LNCaP clone FGC (cell line): ENCODE measurements at regions not wholly inside any gene's neighbourhood (a gene's known extent, or its start where the extent isn't known, plus 50 kb on each side); places are given as distances from the start of the nearest gene placed in this dataset.
"Not testable (repeated sequence)": the region's sequence is repeated elsewhere in the genome, so short reads cannot be mapped to it uniquely, and the experiment has no call there.

Experiments
- DNase-seq: peaks from one replicate; pipeline ENCODE4 v3.0.0-alpha.2; 2011; ENCODE audit warnings: low read depth
- H3K4me3 ChIP-seq: 2 replicates; pipeline ENCODE4 v1.5.1; 2011; ENCODE audit warnings: mild to moderate bottlenecking, low read depth, low read length, control low read depth
- TF ChIP-seq, protein P1 (sequence below): IDR thresholded peaks from 2 replicates; pipeline ENCODE4 v1.5.1; 2012; ENCODE audit warnings: mild to moderate bottlenecking; ENCODE audit not compliant: control insufficient read depth, insufficient read depth; ENCODE audit errors: extremely low read depth

DNA sequence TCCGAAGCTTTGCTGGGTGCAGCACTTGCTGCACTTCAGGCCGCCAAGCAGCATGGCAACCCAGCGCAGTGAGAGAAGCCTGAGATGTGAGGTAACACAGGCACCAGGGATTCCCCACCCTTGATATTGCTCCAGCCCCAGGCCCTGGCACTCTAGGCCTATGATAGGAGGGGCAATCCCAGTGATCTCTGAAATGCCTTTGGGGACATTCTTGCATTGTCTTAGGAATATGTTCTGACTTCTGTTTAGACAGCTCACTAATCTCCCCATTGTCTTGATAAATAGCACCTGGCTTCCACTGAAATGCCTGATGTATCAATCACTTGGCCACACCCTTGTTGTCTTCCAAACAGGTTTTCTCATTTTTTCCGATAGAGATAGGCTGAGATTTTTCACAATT, 102.8 kb downstream of the SOX14 start:
- TF ChIP-seq, protein P1, sequence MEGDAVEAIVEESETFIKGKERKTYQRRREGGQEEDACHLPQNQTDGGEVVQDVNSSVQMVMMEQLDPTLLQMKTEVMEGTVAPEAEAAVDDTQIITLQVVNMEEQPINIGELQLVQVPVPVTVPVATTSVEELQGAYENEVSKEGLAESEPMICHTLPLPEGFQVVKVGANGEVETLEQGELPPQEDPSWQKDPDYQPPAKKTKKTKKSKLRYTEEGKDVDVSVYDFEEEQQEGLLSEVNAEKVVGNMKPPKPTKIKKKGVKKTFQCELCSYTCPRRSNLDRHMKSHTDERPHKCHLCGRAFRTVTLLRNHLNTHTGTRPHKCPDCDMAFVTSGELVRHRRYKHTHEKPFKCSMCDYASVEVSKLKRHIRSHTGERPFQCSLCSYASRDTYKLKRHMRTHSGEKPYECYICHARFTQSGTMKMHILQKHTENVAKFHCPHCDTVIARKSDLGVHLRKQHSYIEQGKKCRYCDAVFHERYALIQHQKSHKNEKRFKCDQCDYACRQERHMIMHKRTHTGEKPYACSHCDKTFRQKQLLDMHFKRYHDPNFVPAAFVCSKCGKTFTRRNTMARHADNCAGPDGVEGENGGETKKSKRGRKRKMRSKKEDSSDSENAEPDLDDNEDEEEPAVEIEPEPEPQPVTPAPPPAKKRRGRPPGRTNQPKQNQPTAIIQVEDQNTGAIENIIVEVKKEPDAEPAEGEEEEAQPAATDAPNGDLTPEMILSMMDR: no peak
- no peak overlapping the region for H3K4me3 ChIP-seq
- no peak for DNase-seq

DNA sequence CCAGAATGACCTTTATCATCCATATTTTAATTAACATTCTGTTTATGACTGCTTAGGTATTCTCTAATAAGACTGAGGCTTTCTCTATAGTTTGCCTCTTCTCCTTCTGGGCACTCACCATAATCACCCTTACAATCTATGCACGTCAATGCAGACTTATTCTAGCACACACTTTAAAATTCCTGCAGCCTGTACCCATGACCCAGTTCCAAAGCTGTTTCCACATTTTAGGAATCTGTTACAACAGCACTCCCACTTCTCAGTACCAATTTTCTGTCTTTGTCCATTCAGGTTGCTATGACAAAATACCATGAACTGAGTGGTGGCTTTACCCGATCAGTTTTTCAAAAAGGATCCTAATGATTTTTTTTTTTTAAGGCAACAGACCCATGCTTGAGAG, 103.5 kb downstream of the SOX14 start:
- TF ChIP-seq, protein P1: no peak
- DNase-seq: no peak
- H3K4me3 ChIP-seq: no peak overlapping the region

DNA sequence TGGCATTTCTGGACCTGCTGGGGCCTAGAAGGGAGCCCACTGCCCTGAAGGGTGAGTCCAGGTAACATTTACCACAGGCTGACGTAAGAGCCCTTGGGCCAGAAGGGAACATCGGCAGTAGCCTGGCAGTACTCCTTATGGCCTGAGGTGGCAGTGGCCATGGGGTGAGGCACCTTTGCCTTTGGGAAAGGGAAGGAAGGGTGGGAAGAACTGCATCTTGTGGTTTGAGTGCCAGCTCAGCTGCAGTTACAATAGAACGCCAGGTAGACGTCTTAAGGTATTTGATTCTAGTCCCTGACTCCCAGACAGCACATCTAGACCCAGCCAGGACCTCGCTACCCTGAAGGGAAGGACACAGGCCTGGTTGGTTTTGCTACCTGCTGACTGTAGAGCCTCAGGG, 104.9 kb downstream of the SOX14 start:
- TF ChIP-seq, protein P1: no peak
- no peak for DNase-seq

DNA sequence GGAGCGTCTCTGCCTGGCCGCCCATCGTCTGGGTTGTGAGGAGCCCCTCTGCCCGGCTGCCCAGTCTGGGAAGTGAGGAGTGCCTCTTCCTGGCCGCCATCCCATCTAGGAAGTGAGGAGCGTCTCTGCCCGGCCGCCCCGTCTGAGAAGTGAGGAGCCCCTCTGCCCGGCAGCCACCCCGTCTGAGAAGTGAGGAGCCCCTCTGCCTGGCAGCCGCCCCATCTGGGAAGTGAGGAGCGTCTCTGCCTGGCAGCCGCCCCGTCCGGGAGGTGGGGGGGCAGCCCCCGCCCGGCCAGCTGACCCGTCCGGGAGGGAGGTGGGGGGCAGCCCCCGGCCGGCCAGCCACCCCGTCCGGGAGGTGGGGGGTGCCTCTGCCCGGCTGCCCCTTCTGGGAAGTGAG, 108.5 kb downstream of the SOX14 start:
- not testable (repeated sequence) for DNase-seq, H3K4me3 ChIP-seq

More for the DNA sequence above, 104.9 kb downstream of the SOX14 start:
- no peak overlapping the region for H3K4me3 ChIP-seq

DNA sequence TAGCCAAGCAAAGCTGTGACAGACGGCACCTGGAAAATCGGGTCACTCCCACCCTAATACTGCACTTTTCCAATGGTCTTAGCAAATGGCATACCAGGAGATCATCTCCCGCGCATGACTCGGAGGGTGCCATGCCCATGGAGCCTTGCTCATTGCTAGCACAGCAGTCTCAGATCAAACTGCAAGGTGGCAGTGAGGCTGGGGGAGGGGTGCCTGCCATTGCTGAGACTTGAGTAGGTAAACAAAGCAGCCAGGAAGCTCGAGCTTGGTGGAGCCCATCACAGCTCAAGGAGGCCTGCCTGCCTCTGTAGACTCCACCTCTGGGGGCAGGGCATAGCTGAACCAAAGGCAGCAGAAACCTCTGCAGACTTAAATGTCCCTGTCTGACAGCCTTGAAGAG, 113.1 kb upstream of the CLDN18 start:
- not testable (repeated sequence) for H3K4me3 ChIP-seq, DNase-seq

DNA sequence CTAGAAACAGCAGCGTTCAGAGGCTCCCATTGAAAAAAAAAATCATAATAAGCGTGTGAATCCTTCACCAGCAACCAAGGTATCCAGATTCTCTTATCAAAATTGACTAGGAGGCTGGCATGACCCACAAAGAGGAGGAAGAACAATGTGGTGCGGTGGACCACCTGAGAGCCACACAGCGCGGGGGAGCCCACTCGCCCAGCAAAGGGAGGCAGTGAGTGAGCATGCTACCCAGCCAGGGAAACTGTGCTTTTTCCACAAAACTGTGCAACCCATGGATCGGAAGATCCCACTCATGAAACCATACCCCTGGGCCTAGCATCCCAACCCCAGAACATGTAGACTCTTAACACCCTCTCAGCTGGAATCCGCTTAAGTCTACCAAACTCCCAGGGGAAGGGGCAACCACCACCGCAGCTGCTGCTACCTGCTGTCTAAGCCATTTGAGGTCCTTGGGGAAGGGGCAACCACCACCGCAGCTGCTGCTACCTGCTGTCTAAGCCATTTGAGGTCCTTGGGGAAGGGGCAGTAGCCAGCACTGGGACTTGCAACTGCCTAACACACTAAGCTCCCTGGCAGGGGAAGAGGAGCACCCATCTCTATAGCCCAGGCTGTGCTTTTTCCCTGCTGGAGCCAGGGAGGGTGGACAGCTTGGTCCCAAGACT, 102.8 kb upstream of the CLDN18 start:
- TF ChIP-seq, protein P1: no peak
- no peak for DNase-seq
- no peak overlapping the region for H3K4me3 ChIP-seq

DNA sequence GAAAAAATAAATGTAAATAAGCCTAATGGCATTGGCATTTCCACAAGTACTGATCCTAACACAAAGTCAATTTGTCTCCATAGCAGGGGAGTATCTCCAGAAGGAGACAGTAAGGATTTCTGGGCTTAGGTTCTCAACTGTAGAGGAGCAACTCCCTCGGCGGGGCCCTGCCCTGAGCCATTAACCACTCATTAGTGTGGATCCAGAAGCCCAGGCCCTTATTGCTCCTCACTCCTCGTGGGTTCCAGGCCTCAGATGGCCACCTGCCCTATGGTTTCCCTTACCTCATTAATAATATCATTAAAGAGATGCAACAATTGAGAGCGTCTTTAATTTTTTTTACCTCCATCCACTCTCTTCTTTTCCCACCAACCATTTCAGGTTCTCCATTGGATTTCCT, 85.3 kb upstream of the CLDN18 start:
- no peak overlapping the region for H3K4me3 ChIP-seq
- DNase-seq: no peak
- TF ChIP-seq, protein P1: no peak

DNA sequence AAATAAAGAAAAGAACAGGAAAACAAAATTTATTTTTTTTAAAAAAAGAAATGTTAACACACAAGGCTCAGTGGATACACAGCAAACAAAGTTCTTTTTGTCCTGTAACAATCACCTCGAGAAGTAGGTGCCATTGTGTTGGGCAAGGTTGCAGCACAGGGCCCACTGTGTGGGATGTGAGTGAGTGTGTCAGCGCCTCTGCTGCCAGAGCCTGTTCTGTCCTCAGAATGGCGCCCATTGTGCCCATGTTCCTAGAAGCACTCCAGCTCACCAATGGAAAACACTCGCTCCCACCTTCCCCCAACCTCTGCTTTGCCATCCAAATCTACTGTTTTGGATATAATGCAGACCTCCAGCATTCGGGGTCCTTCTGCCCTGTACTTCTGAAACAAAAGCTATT, 84.9 kb upstream of the CLDN18 start:
- DNase-seq: no peak
- no peak overlapping the region for H3K4me3 ChIP-seq
- TF ChIP-seq, protein P1: no peak
